Stimulated activated CD4-positive, alpha-beta T cell treated with anti-CD3 and anti-CD28 coated beads, Interleukin-1b, Interleukin-23, amount 100 ng/mL, for 24 hours (primary cell): ENCODE measurements at regions not wholly inside any gene's neighbourhood (a gene's known extent, or its start where the extent isn't known, plus 50 kb on each side); places are given as distances from the start of the nearest gene placed in this dataset.

Source experiments
- DNase-seq, 4 experiments: peaks; one replicate each; pipeline ENCODE4 v3.0.0-alpha.2; 2020; ENCODE audit warnings: low read depth in 4 of 4, low spot score in 1 of 4

DNA sequence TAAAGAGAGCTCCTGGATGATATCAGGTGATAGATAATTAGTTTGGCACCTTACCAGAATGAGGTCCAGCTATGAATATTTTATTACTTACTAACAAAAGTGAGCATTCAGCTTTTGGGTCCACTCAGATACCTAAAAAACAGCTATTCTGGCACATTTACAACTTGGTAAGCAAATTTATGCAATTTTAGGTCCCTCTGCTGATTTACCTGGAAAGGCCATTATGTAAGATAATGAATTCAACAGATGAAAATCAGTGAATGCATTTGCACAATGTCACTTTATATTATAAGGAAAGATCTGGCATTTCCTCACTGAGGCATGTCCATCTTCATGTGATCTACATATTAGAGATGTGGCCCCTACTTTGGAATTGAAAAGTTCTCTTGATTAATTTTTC, 517.0 kb downstream of the SPRY1 start:
- DNase-seq: no peak

DNA sequence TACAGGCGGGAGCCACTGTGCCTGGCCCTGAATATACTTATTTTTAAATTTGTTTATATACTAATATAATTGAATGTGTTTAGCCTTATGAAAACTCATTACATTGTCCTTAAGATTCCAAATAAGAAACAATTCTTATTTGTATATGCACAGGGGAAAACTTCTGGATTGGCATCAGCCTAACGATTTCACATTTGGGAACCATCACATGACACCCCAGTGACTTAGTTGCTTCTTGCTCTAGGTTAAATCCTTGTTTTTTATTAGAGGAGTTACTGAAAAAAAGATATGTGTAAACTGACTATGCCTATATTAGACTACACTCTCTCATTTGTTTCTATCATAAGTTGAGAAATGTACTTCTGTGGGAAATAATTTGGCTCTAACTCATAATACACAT, 520.2 kb downstream of the SPRY1 start:
- no peak for DNase-seq

DNA sequence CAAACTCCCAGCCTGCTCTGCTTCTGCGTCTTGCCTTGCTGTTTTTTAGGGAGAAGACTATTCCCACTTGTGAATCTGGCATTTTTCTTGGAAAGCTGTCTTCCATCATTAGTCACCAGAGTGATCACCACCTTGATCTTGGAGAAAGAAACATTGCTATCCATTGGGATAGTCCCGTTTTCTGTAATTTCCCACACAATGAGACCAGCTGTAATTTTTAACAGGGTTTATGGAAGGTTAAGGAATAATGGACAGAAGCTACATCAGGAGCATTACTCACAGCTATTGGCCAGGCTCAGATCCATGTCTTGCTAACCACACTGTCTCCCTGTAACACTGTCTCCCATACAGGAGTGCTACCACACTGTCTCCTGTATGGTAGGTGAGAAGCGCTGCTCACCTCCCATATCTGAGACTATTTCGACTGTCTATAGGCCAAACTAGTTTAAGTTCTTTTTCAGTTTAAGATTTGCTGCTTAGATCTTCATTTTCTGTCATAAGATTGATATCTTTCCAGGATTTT, 523.0 kb downstream of the SPRY1 start:
- DNase-seq: no peak

DNA sequence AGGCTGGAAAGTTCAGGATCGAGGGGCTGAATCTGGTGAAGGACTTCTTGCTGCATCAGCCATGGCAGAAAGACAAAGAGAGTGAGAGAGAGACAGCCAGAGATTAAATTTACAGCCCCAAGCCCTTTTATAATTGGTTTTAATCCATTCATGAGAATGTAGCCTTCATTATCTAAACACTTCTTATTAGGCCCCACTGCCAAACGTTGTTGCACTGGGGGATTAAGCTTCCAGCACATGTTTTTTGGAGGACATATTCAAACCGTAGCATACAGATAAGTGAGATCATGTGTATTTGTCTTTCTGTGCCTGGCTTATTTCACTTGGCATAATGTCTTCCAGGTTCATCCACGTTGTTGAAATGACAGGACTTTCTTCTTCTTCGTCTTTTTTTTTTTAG, 524.7 kb downstream of the SPRY1 start:
- no peak for DNase-seq

DNA sequence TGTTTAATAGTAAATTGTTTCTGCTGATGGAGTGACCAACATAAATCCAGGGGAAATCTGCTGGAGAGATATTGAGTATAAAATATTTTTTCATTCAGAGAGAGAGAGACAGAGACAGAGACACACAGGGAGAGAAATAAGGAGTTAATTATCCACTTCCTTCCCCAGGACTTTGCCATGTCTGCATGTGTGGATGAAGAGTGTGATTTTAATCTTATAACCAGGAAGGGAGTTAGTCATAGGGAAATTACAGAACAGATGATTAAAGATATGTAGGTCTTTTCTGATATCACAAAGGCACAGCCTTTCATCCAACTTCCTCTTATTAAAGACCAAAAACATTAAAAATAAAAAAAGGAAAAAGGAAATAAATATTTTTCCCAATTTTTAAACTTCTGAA, 526.3 kb downstream of the SPRY1 start:
- DNase-seq: no peak

DNA sequence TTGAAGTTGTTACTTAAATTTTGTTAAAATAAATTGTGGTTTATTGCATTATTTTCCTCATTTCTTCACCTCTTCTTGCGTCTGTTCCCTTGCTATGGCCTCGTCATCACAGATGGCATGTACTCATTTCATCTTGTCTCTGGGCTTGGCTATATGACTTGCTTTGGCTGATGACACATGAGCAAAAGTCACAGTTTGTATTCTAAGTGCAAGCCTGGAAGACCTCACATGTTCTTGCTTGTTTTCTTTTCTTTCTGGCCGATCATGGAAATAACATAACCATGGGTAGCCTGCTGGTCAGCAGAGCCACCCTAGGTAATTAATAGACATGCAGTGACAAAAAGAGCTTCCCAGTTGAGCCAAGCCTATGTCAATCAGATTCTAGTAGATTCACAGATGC, 527.9 kb downstream of the SPRY1 start:
- no peak for DNase-seq

DNA sequence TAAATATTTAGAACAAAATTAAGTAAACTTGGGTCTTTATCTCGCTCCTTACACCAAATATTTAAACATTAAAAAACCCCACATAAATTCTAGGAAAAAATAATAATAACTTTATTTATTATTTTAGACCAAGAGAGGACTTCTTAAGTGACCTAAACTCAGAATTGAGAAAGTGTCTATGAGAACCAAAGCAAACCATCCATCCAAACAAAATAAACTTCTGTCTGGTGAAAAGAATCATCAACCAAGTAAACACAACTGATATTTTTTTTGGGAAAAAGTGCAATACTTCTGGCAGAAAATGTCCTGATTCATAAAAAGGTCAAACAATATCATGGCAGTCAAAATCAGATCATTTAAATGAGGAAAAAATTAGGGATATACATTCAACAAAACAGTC, 533.0 kb downstream of the SPRY1 start:
- no peak for DNase-seq

DNA sequence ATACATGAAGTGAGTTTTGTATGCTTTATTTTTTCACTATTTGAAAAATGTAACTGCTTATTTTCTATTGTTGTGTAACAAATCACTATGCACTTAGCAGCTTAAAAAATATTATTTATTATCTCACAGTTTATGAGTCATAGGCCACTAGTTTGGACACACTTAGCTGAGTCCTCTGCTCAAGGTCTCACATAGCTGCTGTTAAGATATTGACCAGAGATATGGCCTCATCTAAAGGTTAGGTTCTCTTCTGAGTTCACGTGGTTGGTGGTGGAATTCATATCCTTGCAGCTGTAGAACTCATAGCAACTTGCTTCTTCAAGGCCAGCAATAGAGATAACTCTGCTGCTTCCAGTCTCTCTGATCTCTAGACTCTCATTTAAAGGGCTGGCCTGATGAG, 534.4 kb downstream of the SPRY1 start:
- no peak for DNase-seq

DNA sequence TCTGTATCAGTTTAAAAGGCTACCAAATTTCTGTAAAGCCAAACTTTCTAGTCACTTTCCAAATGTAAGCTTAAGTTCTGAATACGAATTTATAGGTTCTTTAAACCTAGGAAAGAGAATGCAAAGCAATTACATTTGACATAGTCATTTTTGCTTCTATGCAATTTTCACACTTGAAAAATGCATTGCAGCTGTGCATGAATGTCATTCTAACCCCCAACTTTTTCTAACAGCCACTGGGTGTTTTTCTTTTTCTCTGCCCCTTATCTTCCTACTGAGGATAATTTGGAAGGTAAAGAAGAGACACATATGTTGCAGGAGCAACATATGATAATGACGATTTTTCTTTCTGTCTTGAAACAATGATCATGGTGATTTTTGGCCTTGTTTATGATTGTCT, 537.5 kb downstream of the SPRY1 start:
- DNase-seq: no peak

DNA sequence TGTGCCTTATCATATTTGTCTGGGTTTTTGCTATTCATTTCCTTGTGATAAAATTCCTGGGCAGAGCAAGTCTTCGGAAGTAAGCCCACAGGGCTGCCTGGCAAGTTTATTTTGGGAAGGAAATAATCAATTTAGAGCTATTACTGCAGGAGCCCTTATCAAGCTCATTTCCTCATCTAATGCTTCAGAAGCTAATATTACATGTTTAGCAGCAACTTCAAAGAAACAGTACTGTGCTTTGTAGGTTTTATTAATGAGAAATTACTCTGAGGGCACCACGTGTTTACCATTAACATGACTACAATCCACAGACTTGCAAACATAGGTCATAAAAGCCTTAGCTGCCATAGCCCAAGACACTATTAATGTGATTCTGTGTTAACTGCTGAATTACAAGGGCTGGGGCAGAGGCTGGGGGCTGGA, 540.0 kb downstream of the SPRY1 start:
- DNase-seq: no peak

DNA sequence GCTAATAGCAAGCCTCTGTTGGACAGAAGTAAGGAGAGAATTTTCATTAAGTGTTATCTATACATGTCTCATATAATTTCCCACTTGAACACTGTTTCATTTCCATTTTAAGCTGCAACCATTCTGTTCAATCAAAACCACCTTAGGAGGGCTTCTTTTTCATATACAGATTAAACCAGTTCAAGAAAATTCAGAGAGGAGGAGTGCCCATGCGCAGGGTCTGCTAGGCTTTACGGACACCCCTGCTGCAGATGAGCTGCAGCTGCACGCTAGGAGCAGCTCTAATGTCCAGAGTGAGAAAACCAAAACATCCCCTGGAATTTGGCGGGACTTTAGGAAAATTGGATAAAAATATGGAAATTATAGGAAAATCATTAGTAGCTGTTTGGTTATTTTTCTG, 541.0 kb downstream of the SPRY1 start:
- DNase-seq: no peak

DNA sequence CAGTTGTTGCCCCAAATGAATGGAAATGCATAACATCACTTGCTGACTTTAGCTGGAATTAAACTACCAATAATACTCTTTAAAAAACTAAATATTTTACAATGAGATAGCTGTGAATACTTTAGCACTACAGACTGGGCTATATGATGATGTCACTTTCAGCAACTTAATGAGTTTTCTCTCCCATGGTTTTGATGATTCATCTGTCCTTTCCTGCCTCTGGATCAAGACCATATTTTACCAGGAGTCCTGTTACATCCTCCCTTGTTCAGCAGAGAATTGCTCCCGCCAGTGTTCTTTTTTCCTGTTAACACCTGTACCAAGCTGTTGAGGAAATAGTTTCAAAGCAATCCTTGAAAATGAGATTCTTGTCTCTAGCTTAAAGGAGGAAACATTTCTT, 543.0 kb downstream of the SPRY1 start:
- DNase-seq: no peak

DNA sequence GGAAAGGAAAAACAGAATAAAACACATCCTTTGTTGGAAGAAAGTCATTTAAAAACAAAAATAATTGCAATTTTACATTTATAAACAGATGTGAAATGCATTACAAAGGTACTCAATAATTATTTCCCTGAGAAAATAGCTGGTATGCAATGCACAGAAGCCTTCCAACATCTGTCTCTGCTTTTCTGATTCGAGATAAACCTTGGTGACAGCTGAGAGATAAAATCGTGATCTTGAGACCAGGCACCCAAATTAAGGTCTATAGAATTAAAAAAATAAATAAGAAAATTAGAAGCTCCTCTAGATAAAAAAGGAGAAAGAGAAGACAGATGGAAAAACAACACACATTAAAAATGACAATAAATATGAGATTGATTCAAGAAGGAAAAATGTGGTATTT, 544.0 kb downstream of the SPRY1 start:
- DNase-seq: no peak

DNA sequence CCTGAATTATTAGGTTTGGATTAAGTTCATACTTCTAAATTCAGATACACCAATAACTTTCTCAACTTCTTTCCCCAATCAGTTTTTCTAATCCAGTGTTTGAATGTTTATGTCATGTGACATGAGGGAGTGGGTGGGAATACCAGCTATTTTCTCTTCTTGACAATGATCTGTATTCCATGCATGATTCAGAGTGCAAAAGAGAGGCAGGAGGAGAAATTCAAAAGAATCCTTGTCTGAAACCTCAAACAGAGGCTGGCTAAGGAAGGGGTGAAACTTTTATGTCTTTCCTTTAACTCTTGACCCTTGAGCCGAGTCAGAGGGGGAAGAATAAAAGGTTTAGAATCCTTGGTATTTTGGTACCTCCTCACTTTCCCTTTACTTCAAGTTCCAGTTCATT, 544.7 kb downstream of the SPRY1 start:
- DNase-seq: no peak

DNA sequence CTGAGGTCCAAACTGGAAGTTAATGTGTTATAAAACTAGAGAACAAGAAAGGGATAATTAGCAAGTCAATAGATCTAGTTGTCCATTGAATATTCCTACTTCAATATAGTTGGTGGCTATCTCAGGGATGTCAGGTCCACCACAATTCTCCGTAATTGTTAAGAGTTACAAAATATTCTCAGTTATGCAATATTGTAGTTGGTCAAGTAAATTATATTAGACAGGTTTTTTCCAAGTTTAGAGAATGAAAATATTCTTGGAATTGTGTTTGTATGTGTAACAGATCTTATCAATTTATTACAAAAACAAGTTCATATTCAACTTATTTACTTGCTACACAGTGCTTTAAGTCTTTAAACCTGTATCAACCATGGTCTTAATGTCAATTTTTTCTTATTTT, 547.4 kb downstream of the SPRY1 start:
- DNase-seq: no peak

DNA sequence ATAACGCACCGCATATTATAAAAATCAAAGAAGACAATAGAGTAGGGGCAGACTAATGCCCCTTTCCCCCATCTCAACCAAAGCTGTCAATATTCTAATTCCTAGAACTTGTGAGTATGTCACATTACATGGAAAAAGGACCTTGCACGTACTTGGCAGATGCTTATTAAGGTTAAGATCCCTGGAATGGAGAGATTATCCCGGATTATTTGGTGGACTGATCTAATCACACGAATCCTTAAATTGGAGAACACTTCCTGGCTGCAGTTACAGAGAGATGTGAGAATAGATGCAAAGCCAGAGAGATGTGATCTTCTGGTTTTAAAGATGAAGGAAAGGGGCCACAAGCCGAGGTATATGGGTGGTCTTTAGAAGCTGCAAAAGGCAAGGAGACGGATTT, 548.7 kb downstream of the SPRY1 start:
- DNase-seq: no peak

DNA sequence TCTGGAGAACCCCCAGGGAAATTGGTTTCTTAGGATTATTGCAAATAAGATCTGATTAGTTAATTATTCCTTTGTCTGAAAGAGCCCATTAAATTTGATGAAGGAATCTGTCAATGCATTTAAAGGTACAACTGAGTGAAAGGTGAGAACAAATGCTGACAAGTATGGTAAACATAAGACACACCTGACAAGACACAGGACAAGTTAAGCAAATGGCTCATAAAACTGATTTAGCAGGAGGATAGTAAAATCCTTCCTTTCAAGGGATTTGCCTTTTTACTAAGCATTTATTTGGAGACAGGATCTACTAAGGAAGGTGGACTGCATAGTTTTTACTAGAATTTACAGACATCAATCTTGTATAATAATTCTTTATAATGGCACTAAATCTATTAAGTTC, 553.9 kb downstream of the SPRY1 start:
- DNase-seq: no peak

DNA sequence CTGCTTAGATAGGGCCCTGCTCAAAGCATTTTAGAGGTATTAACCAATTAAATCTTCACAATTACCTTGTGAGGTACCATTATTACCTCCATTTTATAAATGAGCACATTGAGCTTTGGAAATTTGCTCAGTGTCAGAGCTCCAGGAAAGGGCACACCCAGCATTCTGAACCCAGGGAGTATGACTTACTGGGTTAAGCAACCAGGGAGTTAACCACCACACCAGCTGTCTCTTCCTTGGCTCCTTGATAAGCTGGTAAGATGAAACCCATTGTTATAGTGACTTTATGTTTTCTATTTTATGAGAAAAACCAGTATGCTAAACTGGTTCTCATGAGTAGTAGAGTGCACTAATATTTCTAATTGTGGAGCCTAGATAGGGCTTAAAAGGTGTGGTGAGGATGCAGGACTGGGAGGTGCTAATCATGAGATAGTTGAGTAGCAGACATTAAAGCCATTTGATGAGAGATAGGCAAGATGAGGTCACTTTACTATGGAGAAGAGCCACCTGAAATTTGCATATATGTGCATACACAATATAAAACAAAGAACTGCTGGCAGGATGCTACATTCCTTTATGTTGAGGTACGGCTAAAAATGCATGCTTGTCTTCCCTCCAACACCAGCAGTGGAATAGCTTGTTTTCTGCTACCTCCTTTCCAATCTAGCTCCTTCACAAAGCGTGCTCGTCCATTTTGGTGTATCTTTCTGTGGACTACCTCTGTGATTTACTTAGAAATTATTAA, 556.1 kb downstream of the SPRY1 start:
- no peak for DNase-seq

DNA sequence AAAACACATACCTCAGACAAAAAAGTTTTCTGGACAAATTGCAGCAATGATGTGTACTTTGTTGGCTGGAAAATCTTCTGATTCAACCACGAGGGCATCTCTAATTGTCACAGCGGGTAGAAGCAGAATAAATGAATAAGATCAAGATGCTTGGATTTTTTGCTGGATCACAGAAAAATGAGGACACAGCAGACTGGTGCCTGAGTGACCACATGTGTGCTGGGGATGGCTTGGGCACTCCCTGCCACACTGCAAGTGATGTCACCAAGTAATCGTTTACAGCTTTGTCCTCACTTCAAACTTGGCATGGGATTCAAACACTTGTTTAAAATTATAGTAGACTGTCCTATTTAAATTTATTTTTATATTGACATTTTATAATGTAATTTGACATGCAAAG, 557.0 kb downstream of the SPRY1 start:
- DNase-seq: no peak

DNA sequence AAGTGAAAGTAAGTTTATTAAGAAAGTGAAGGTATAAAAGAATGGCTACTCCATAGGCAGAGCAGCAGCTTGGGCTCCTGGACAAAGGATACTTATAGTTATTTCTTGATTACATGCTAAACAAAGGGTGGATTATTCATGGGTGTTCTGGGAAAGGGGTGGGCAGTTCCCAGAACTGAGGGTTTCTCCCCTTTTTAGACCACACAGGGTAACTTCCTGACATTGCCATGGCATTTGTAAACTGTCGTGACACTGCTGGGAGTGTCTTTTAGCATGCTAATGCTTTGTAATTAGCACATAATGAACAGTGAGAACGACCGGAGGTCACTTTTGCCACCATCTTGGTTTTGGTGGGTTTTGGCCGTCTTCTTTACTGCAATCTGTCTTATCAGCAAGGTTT, 557.6 kb downstream of the SPRY1 start:
- DNase-seq: no peak

DNA sequence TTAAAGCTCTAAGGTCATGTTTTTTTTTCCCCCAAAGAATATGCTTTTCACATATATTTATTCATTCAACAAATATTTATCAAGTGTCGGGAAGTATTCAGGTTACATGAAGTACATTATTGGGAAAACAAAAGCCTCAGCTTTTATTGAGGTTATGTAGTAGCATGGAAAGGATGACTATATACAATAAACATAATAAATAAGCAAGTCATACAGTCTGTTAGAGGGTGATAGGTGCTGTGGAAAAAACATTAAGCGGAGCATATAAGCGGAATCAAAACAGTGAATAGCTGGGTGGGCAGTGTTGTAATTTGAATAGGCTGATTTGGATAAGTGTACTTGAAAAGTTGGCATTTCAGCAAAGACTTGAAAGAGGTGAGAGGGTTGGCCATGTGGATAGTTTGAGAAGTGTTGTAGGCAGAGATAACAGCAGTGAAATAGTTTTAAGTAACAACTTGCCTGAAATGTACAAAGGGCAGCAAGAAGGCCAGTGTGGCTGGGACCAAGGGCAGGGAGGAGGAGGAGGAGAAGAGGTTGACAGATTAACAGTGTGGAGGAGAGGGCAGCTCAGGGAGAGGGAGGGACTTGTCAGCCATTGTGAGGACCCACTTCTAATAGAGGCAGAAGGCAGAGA, 558.7 kb downstream of the SPRY1 start:
- no peak for DNase-seq

DNA sequence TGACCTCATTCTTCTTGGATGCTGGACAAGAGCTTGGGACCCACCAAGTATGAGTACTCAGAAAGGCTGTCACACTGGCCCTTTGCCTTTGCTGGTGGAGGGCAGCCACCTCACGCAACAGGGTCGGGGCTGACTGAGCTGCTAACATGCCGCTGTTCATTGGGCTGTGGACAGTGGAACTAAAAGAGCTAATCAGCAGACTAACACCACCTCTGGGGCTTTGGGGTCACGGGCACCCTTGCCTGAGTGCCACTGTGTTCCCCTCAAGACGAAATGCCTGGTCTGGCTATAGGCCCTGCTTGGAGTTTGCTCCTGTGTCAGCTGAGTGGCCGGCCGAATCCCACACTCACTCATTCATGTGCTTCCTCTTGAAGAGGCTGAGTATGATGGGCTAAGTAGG, 559.6 kb downstream of the SPRY1 start:
- DNase-seq: no peak
